ACC112 (cell line): ENCODE measurements at regions not wholly inside any gene's neighbourhood (a gene's known extent, or its start where the extent isn't known, plus 50 kb on each side); places are given as distances from the start of the nearest gene placed in this dataset.

Experiments
- H2AFZ ChIP-seq: fragments of 200-600 bp; sonication (generic); one replicate; pipeline ENCODE4 v1.6.0; 2017; ENCODE audit warnings: antibody characterized with exemption, low read length; ENCODE audit not compliant: unreplicated experiment
- H3K27ac ChIP-seq: fragments of 200-600 bp; sonication (generic); 2 replicates; pipeline ENCODE4 v1.5.1; 2014; ENCODE audit warnings: low read depth, mild to moderate bottlenecking, antibody characterized with exemption, low read length, moderate library complexity
- H3K27me3 ChIP-seq: fragments of 200-600 bp; sonication (generic); 2 replicates; pipeline ENCODE4 v1.6.1; 2014; ENCODE audit warnings: mild to moderate bottlenecking, antibody characterized with exemption, low read length, moderate library complexity, mixed read lengths; ENCODE audit not compliant: insufficient read depth
- H3K36me3 ChIP-seq: fragments of 200-600 bp; sonication (generic); 2 replicates; pipeline ENCODE4 v1.6.1; 2016; ENCODE audit warnings: mild to moderate bottlenecking, antibody characterized with exemption, low read length, moderate library complexity, mixed read lengths; ENCODE audit not compliant: insufficient read depth
- H3K4me1 ChIP-seq: fragments of 200-600 bp; sonication (generic); one replicate; pipeline ENCODE4 v1.6.1; 2016; ENCODE audit warnings: low read length, mixed read lengths; ENCODE audit not compliant: insufficient read depth, unreplicated experiment, control insufficient read depth
- H3K4me3 ChIP-seq: fragments of 200-600 bp; sonication (generic); 2 replicates; pipeline ENCODE4 v1.5.1; 2014; ENCODE audit warnings: mild to moderate bottlenecking, low read depth, low read length
- H3K79me2 ChIP-seq: fragments of 200-600 bp; sonication (generic); one replicate; pipeline ENCODE4 v1.6.0; 2016; ENCODE audit warnings: low read length; ENCODE audit not compliant: control insufficient read depth, unreplicated experiment, insufficient read depth

DNA sequence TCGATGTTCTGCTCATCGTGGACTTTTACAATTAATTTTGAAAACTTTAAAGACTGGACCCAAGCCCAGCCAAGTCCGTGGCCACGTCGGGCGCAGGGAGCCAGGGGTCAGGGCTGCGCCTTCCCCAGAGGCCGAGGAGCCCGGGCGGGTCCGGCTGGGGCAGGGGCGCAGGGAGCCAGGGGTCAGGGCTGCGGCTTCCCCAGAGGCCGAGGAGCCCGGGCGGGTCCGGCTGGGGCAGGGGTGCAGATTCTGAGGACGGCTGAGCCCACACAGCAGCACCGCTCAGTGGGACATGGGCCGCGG lies 75.2 kb downstream of the MICALL2 start:
- Histone ChIP-seq H3K27ac (no peak overlapping the region), H3K4me3 (no peak overlapping the region), H3K27me3 (peaks cover 82% of the 10 kb centered on the region), H3K4me1 (no peaks in the 10 kb centered on the region), H3K79me2 (no peaks in the 10 kb centered on the region), H2AFZ (no peak overlapping the region), H3K36me3 (no peaks in the 10 kb centered on the region)
